HuH-7 (cell line): ENCODE measurements at regions not wholly inside any gene's neighbourhood (a gene's known extent, or its start where the extent isn't known, plus 50 kb on each side); places are given as distances from the start of the nearest gene placed in this dataset.
"Not testable (repeated sequence)": the region's sequence is repeated elsewhere in the genome, so short reads cannot be mapped to it uniquely, and the experiment has no call there.

Experiments used
- DNase-seq: peaks from one replicate; pipeline ENCODE4 v3.0.0; 2011; ENCODE audit warnings: low spot score

DNA sequence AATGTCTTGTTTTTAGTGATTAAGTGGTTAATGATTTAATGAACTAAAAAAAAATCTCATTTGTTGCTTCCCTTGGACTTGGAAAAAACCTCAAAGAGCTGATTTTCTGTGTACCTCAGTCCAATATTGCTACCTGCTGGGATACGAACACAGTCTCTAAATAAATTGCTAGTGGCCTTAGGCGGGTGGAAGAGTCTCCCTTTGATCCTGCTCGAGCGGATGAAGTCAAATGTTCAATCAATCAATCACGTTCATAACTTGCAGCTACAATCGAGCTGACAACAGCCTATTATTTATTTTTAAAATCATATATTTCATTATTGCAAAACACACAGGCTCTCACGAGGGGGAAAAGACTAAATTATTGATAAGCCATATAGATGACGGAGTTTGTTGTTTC lies 57.3 kb upstream of the HABP2 start:
- no peak for DNase-seq

- DNase-seq, result no peak
Observed at GRCh38 chr10:113496111-113497109, 56.4 kb upstream of the HABP2 start.

DNA sequence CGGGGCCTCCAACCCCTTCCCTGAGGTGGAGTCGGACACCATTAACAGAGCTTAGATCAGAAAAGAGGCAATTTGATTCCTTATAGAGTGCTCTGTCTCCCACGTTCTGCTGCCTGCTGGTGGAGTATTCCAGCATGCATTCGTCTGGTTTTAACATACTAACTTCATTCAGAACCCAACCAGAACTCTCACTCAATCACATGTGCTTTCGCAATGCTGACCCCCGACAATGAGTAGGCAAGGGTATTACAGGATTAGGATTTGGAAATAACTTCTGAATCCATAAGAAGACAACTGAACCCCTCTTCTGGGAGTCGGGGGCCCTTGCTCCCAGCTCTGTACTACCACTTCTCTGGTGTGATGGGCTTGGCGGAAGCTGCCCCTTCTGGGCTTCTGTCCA lies 55.7 kb upstream of the HABP2 start:
- DNase-seq, result no peak

DNA sequence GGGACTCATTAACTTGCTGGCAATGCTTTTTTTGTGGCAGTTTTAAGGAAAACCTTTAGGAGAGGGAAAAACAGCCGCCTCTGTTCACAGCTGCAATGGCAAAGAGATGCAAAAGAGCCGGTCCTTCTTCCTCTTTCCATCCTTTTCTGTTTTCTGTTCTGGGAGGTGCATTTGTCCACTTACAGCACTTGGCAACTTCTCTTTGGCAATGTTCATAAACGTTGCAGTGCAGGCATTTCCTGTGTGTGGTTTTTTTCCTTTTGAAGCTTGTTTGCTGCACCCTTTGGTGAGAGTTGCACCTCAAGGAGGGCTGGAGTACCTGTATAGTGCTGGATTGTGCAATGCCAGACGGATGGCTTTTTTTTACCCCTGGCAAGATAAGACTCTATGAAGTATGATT lies 53.9 kb upstream of the HABP2 start:
- DNase-seq, result no peak

DNA sequence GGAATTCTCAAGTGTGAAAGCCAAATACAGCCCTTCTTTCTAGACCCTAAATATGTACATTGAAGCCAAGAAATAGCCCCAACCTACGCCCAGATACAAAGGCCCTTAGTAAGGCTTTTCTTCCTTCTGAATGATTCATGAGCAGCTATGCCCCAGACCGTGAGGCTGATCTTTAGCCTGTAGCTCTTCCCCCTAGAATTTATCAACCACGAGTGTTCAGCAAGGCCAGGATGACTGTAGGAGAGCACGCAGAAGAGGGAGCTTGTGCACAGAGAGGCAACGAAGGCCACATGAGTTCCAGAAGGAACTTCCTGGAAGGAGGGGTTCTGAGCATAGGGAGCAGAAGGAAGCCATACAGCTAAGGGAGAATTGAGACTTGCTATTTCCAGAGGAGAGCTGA lies 53.0 kb upstream of the HABP2 start:
- DNase-seq, result no peak

GRCh38 chr10:113501031-113501430 lies 51.8 kb upstream of the HABP2 start:
- DNase-seq, result not testable (repeated sequence)
